Parathyroid adenoma (tissue), 2 donors: ENCODE measurements at regions not wholly inside any gene's neighbourhood (a gene's known extent, or its start where the extent isn't known, plus 50 kb on each side); places are given as distances from the start of the nearest gene placed in this dataset.

Experiments used
- H2AFZ ChIP-seq: fragments of 300-600 bp; sonication (generic); one replicate; pipeline ENCODE4 v1.7.0; 2017; ENCODE audit warnings: antibody characterized with exemption, mild to moderate bottlenecking
- H3K27ac ChIP-seq: fragments of 300-600 bp; sonication (generic); one replicate; pipeline ENCODE4 v1.7.0; 2017
- H3K27me3 ChIP-seq: fragments of 300-600 bp; sonication (generic); one replicate; pipeline ENCODE4 v1.7.0; 2017; ENCODE audit warnings: low read length; ENCODE audit not compliant: control insufficient read depth, insufficient read depth
- H3K36me3 ChIP-seq: fragments of 300-600 bp; sonication (generic); one replicate; pipeline ENCODE4 v1.7.0; 2017; ENCODE audit warnings: low read length; ENCODE audit not compliant: control insufficient read depth, insufficient read depth
- H3K4me1 ChIP-seq: fragments of 300-600 bp; sonication (generic); one replicate; pipeline ENCODE4 v1.7.0; 2017; ENCODE audit warnings: control low read depth
- H3K4me2 ChIP-seq: fragments of 300-600 bp; sonication (generic); one replicate; pipeline ENCODE4 v1.7.0; 2017; ENCODE audit warnings: low read length
- H3K4me3 ChIP-seq: fragments of 300-600 bp; sonication (generic); one replicate; pipeline ENCODE4 v1.7.0; 2017; ENCODE audit warnings: low read depth, low read length
- H3K79me2 ChIP-seq: fragments of 300-600 bp; sonication (generic); one replicate; pipeline ENCODE4 v1.7.0; 2017; ENCODE audit warnings: control low read depth
- H3K9ac ChIP-seq: fragments of 300-600 bp; sonication (generic); one replicate; pipeline ENCODE4 v1.7.0; 2017; ENCODE audit warnings: mild to moderate bottlenecking
- H3K9me3 ChIP-seq: fragments of 300-600 bp; sonication (generic); one replicate; pipeline ENCODE4 v1.7.0; 2017; ENCODE audit warnings: low read length; ENCODE audit not compliant: control insufficient read depth
- CTCF ChIP-seq: fragments of 300-600 bp; sonication (generic); IDR thresholded peaks from one replicate; pipeline ENCODE4 v1.7.0; 2017; ENCODE audit warnings: antibody characterized with exemption, mild to moderate bottlenecking
- donor health status: primary hyperparathyroidism.

GRCh38 chr5:71806711-71807110 lies 87.6 kb downstream of the CARTPT start:
- no peak overlapping the region for H2AFZ ChIP-seq
- no peak overlapping the region for H3K9ac ChIP-seq
- no peaks in the 10 kb centered on the region for H3K4me1 ChIP-seq
- H3K79me2 ChIP-seq, result no peaks in the 10 kb centered on the region
- no peaks in the 10 kb centered on the region for H3K9me3 ChIP-seq
- H3K27me3 ChIP-seq, result no peaks in the 10 kb centered on the region
- no peaks in the 10 kb centered on the region for H3K36me3 ChIP-seq
- no peak overlapping the region for H3K4me2 ChIP-seq
- TF ChIP-seq CTCF, result no peak
- H3K4me3 ChIP-seq, result no peak overlapping the region
- H3K27ac ChIP-seq, result no peak overlapping the region

GRCh38 chr5:71807909-71808308 lies 88.8 kb downstream of the CARTPT start:
- no peak overlapping the region for H3K27ac ChIP-seq
- no peaks in the 10 kb centered on the region for H3K36me3 ChIP-seq
- H3K4me2 ChIP-seq, result no peak overlapping the region
- no peak overlapping the region for H3K9ac ChIP-seq
- no peaks in the 10 kb centered on the region for H3K27me3 ChIP-seq
- no peak for TF ChIP-seq CTCF
- H3K9me3 ChIP-seq, result no peaks in the 10 kb centered on the region
- no peaks in the 10 kb centered on the region for H3K4me1 ChIP-seq
- no peaks in the 10 kb centered on the region for H3K79me2 ChIP-seq
- no peak overlapping the region for H2AFZ ChIP-seq
- no peak overlapping the region for H3K4me3 ChIP-seq

- no peak overlapping the region for H3K27ac ChIP-seq
- H3K36me3 ChIP-seq, result no peaks in the 10 kb centered on the region
- H3K4me1 ChIP-seq, result no peaks in the 10 kb centered on the region
- H3K9me3 ChIP-seq, result no peaks in the 10 kb centered on the region
- H3K4me3 ChIP-seq, result no peak overlapping the region
- H3K79me2 ChIP-seq, result no peaks in the 10 kb centered on the region
- no peak overlapping the region for H3K4me2 ChIP-seq
- H3K9ac ChIP-seq, result no peak overlapping the region
- no peaks in the 10 kb centered on the region for H3K27me3 ChIP-seq
- no peak overlapping the region for H2AFZ ChIP-seq
- TF ChIP-seq CTCF, result no peak
Measured at GRCh38 chr5:71809446-71809845, 90.4 kb downstream of the CARTPT start.

GRCh38 chr5:71810023-71810422 lies 90.9 kb downstream of the CARTPT start:
- Histone ChIP-seq H3K79me2 (no peaks in the 10 kb centered on the region), H3K4me3 (no peak overlapping the region), H3K27ac (no peak overlapping the region), H3K36me3 (no peaks in the 10 kb centered on the region), H3K27me3 (no peaks in the 10 kb centered on the region), H3K4me1 (no peaks in the 10 kb centered on the region), H2AFZ (no peak overlapping the region), H3K9me3 (no peaks in the 10 kb centered on the region), H3K4me2 (no peak overlapping the region), H3K9ac (no peak overlapping the region)
- TF ChIP-seq CTCF, result no peak

GRCh38 chr5:71810471-71811195 lies 91.6 kb downstream of the CARTPT start:
- Histone ChIP-seq H3K4me1 (no peaks in the 10 kb centered on the region), H3K4me2 (no peak overlapping the region), H3K9ac (no peak overlapping the region), H3K79me2 (no peaks in the 10 kb centered on the region), H3K9me3 (no peaks in the 10 kb centered on the region), H3K4me3 (no peak overlapping the region), H3K27me3 (no peaks in the 10 kb centered on the region), H3K36me3 (no peaks in the 10 kb centered on the region), H3K27ac (no peak overlapping the region), H2AFZ (no peak overlapping the region)
- no peak for TF ChIP-seq CTCF
